RKO (cell line): ENCODE measurements at regions not wholly inside any gene's neighbourhood (a gene's known extent, or its start where the extent isn't known, plus 50 kb on each side); places are given as distances from the start of the nearest gene placed in this dataset.
"Not testable (repeated sequence)": the region's sequence is repeated elsewhere in the genome, so short reads cannot be mapped to it uniquely, and the experiment has no call there.

Experiments
- DNase-seq: peaks from one replicate; pipeline ENCODE4 v3.0.0-alpha.2; 2016; ENCODE audit warnings: low spot score

- no peak for DNase-seq
Observed at GRCh38 chr4:128649161-128649560, 160.3 kb upstream of the JADE1 start.

GRCh38 chr4:128648021-128648420 is 161.5 kb upstream of the JADE1 start:
- DNase-seq, result no peak

GRCh38 chr4:128646893-128647292 is 162.6 kb upstream of the JADE1 start:
- not testable (repeated sequence) for DNase-seq

GRCh38 chr4:128644693-128645654 is 164.5 kb upstream of the JADE1 start:
- DNase-seq, result not testable (repeated sequence)

GRCh38 chr4:128644107-128644506 is 165.4 kb upstream of the JADE1 start:
- DNase-seq, result not testable (repeated sequence)

- DNase-seq, result not testable (repeated sequence)
Observed at GRCh38 chr4:128641566-128641965, 167.9 kb upstream of the JADE1 start.

- no peak for DNase-seq
Observed at GRCh38 chr4:128639541-128640270, 169.8 kb upstream of the JADE1 start.

- no peak for DNase-seq
Observed at GRCh38 chr4:128636906-128637305, 172.6 kb upstream of the JADE1 start.

GRCh38 chr4:128635955-128636560 is 173.4 kb upstream of the JADE1 start:
- no peak for DNase-seq

- DNase-seq, result no peak
Observed at GRCh38 chr4:128635141-128635954, 174.2 kb upstream of the JADE1 start.

- no peak for DNase-seq
Observed at GRCh38 chr4:128633067-128633466, 176.4 kb upstream of the JADE1 start.

- DNase-seq, result no peak
Observed at GRCh38 chr4:128630871-128631270, 178.6 kb upstream of the JADE1 start.

GRCh38 chr4:128623508-128624215 is 185.8 kb upstream of the JADE1 start:
- no peak for DNase-seq

GRCh38 chr4:128620279-128620965 is 189.1 kb upstream of the JADE1 start:
- not testable (repeated sequence) for DNase-seq

GRCh38 chr4:128615197-128615596 is 194.3 kb upstream of the JADE1 start:
- no peak for DNase-seq

- DNase-seq, result no peak
Observed at GRCh38 chr4:128608006-128608405, 201.5 kb upstream of the JADE1 start.

GRCh38 chr4:128606173-128606572 is 203.3 kb upstream of the JADE1 start:
- DNase-seq, result peak; percentile 71

- no peak for DNase-seq
Observed at GRCh38 chr4:128604840-128605239, 204.7 kb upstream of the JADE1 start.

GRCh38 chr4:128604204-128604603 is 205.3 kb upstream of the JADE1 start:
- DNase-seq, result no peak

GRCh38 chr4:128603081-128603480 is 206.4 kb upstream of the JADE1 start:
- DNase-seq, result no peak
